Astrocyte (in vitro differentiated cells and primary cell): ENCODE measurements at regions not wholly inside any gene's neighbourhood (a gene's known extent, or its start where the extent isn't known, plus 50 kb on each side); places are given as distances from the start of the nearest gene placed in this dataset.

Experiments
- CTCF ChIP-seq: IDR thresholded peaks from 2 replicates; pipeline ENCODE4 v1.5.1; 2011; ENCODE audit warnings: low read depth, mild to moderate bottlenecking, inconsistent platforms, low read length, moderate library complexity; ENCODE audit not compliant: insufficient read depth
- EZH2 ChIP-seq: IDR thresholded peaks from 2 replicates; pipeline ENCODE4 v1.6.1; 2012; ENCODE audit warnings: mild to moderate bottlenecking, low read length, inconsistent platforms; ENCODE audit not compliant: insufficient read depth

- no peak for TF ChIP-seq CTCF
- TF ChIP-seq EZH2: no peak
Observed at GRCh38 chr18:78330766-78331165, 648.9 kb upstream of the SALL3 start.
